Erythroblast (primary cell): ENCODE measurements at regions not wholly inside any gene's neighbourhood (a gene's known extent, or its start where the extent isn't known, plus 50 kb on each side); places are given as distances from the start of the nearest gene placed in this dataset.

Source experiments
- DNase-seq, 2 experiments: peaks; one replicate each; lab custom pipeline; 2025; lab: John Stamatoyannopoulos, UW
- GATA1 ChIP-seq: IDR thresholded peaks from 2 replicates; pipeline ENCODE4 v1.6.1; 2011; ENCODE audit warnings: low read depth, mild to moderate bottlenecking, control low read depth, low read length, moderate library complexity
- POLR2A ChIP-seq: IDR thresholded peaks from 2 replicates; pipeline ENCODE4 v1.6.1; 2011; ENCODE audit warnings: mild to moderate bottlenecking, low read length

DNA sequence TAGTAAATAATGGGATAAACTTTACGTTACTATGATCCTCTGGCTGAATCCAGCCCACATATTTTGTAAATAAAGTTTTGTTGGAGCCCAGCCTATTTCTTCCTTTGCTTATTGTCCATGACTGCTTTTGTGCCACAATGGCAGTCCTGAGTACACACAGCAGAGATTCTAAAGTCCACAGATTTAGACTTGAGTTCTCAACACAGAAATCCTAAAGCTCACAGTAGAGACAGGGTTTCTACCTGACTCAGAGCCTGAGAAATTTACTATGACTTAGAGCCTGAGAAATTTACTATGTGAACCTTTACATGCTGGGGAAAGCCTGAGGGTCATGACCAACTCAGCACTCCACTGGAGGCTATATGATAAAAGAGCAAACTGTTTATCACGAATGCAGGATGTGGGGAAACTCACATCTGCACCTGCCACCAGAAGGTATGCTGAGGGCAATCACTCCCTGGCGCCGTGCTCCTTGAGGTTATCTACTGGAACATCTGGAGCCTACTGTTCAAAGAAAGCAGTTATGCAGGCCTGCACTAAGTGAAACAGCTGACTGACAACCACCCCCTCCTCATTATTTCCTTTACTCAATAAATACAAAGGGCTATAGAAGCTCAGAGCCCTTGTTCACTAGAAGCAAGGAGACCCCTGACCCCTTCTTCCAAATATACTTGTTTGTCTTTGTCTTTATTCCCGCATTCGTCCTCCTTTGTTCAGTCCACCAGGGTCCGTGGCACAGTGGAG, 52.6 kb upstream of the BICD1 start:
- DNase-seq, result peak; percentile 54 to 87
- TF ChIP-seq GATA1, result no peak
- TF ChIP-seq POLR2A, result no peak
